ENCODE measurements at regions not wholly inside any gene's neighbourhood (a gene's known extent, or its start where the extent isn't known, plus 50 kb on each side); places are given as distances from the start of the nearest gene placed in this dataset.

DNA sequence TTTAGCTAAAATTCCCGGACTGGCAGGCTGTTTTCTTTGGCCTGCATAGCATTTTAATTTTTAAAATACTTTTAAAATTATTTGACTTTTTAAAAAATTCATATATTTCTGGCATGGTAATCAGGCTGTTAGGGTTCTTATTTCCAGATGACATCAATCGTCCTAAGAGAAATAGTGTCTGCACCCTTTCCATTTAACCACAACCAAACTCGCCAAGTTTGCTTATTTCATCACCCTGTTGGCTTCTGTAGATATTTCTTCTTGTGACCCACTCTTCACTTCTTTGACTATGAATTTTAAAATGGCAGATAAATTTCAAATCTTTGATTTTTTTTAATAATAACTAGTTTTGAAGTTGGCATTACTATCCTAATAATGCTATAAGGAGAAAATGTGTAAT, 675.7 kb upstream of the FTMT start:
- intact Hi-C loops (cut with DNase I), result no loop called here
- WGBS, result 53% methylated on average over 3 of the region's 3 CpGs
- H3K27me3 ChIP-seq, result no peaks in the 10 kb centered on the region
- H3K4me3 ChIP-seq, result no peak overlapping the region
- H3K27ac ChIP-seq (replicated peaks in 1 of 4), result no peak overlapping the region
- TF ChIP-seq CTCF (IDR thresholded peaks at IDR 0.05) (no peak), POLR2AphosphoS5 (IDR thresholded peaks at IDR 0.05) (no peak), EP300 (IDR thresholded peaks at IDR 0.05) (no peak), POLR2A (IDR thresholded peaks at IDR 0.05; ENCODE audit: low read depth) (no peak)
- no peak for DNase-seq (ENCODE audit: extremely low spot score)
- no peaks in the 10 kb centered on the region for H3K36me3 ChIP-seq
- no peaks in the 10 kb centered on the region for H3K9me3 ChIP-seq
- no peaks in the 10 kb centered on the region for H3K4me1 ChIP-seq

GRCh38 chr5:121182788-121183490, 668.7 kb upstream of the FTMT start:
- Histone ChIP-seq H3K27ac (replicated peaks in 1 of 4) (no peak overlapping the region), H3K36me3 (no peaks in the 10 kb centered on the region), H3K27me3 (no peaks in the 10 kb centered on the region), H3K9me3 (no peaks in the 10 kb centered on the region), H3K4me1 (no peaks in the 10 kb centered on the region), H3K4me3 (no peak overlapping the region)
- DNase-seq (ENCODE audit: extremely low spot score), result no peak
- intact Hi-C loops (cut with DNase I), result no loop called here
- 70% methylated on average over 6 of the region's 6 CpGs for whole genome bisulfite sequencing
- TF ChIP-seq EP300 (IDR thresholded peaks at IDR 0.05) (no peak), CTCF (IDR thresholded peaks at IDR 0.05) (no peak), POLR2AphosphoS5 (IDR thresholded peaks at IDR 0.05) (no peak)

- DNase-seq (ENCODE audit: extremely low spot score), result no peak
- WGBS, result 76% methylated on average over 3 of the region's 3 CpGs
These were observed 662.8 kb upstream of the FTMT start for GRCh38 chr5:121188849-121189248.

GRCh38 chr5:121189342-121190305, 662.1 kb upstream of the FTMT start:
- TF ChIP-seq CTCF (IDR thresholded peaks at IDR 0.05) (no peak), EP300 (IDR thresholded peaks at IDR 0.05) (no peak), POLR2A (IDR thresholded peaks at IDR 0.05; ENCODE audit: low read depth) (no peak), POLR2AphosphoS5 (IDR thresholded peaks at IDR 0.05) (no peak)
- H3K4me1 ChIP-seq, result no peaks in the 10 kb centered on the region
- 42% methylated on average over 4 of the region's 4 CpGs for WGBS
- intact Hi-C loops (cut with DNase I), result no loop called here
- H3K9me3 ChIP-seq, result no peaks in the 10 kb centered on the region
- H3K4me3 ChIP-seq, result no peak overlapping the region
- DNase-seq (ENCODE audit: extremely low spot score), result no peak
- H3K27ac ChIP-seq (replicated peaks in 1 of 4), result no peak overlapping the region
- no peaks in the 10 kb centered on the region for H3K36me3 ChIP-seq
- H3K27me3 ChIP-seq, result no peaks in the 10 kb centered on the region

More at GRCh38 chr5:121188849-121189248, 662.8 kb upstream of the FTMT start:
- Histone ChIP-seq H3K4me1 (no peaks in the 10 kb centered on the region), H3K36me3 (no peaks in the 10 kb centered on the region), H3K27ac (replicated peaks in 1 of 4) (no peak overlapping the region), H3K4me3 (no peak overlapping the region), H3K27me3 (no peaks in the 10 kb centered on the region), H3K9me3 (no peaks in the 10 kb centered on the region)
- intact Hi-C loops (cut with DNase I), result no loop called here
- no peak for TF ChIP-seq EP300 (IDR thresholded peaks at IDR 0.05)
- no peak for TF ChIP-seq CTCF (IDR thresholded peaks at IDR 0.05)
- TF ChIP-seq POLR2AphosphoS5 (IDR thresholded peaks at IDR 0.05), result no peak
- no peak for TF ChIP-seq POLR2A (IDR thresholded peaks at IDR 0.05; ENCODE audit: low read depth)
